ENCODE measurements at regions not wholly inside any gene's neighbourhood (a gene's known extent, or its start where the extent isn't known, plus 50 kb on each side); places are given as distances from the start of the nearest gene placed in this dataset.
"Not testable (repeated sequence)": the region's sequence is repeated elsewhere in the genome, so short reads cannot be mapped to it uniquely, and the experiment has no call there.

DNA sequence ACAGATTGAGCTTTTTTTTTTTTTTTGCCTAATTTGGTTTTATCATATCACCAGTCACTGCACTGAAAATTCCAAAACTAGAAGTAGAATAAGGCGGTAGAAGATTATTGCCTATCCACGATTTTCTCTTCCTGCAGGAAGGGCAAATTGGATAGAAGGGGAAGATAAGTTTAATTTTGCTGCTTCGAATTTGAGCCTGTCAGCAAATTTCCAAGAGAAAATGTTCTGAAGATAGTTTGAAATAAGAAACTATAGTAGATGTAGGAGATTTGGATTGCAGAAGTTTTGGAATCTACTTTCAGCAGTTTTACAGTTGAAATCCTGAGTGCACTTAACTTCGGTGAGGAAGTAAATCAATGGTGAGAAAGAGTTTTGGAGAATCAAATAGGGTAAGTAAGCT is 164.9 kb downstream of the PTBP2 start:
- no peak for DNase-seq
- TF ChIP-seq, protein P1, sequence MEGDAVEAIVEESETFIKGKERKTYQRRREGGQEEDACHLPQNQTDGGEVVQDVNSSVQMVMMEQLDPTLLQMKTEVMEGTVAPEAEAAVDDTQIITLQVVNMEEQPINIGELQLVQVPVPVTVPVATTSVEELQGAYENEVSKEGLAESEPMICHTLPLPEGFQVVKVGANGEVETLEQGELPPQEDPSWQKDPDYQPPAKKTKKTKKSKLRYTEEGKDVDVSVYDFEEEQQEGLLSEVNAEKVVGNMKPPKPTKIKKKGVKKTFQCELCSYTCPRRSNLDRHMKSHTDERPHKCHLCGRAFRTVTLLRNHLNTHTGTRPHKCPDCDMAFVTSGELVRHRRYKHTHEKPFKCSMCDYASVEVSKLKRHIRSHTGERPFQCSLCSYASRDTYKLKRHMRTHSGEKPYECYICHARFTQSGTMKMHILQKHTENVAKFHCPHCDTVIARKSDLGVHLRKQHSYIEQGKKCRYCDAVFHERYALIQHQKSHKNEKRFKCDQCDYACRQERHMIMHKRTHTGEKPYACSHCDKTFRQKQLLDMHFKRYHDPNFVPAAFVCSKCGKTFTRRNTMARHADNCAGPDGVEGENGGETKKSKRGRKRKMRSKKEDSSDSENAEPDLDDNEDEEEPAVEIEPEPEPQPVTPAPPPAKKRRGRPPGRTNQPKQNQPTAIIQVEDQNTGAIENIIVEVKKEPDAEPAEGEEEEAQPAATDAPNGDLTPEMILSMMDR (IDR thresholded peaks at IDR 0.05) = no peak
- no peak for TF ChIP-seq POLR2A (IDR thresholded peaks at IDR 0.05)
- Histone ChIP-seq H3K27ac (no peak overlapping the region), H3K4me1 (no peaks in the 10 kb centered on the region), H3K9me3 (no peaks in the 10 kb centered on the region), H3K27me3 (no peaks in the 10 kb centered on the region), H3K36me3 (no peaks in the 10 kb centered on the region), H3K4me3 (replicated peaks in 1 of 3) (no peak overlapping the region)
- 73 to 75% methylated on average over 4 of the region's 4 CpGs for WGBS, 2 donors
- intact Hi-C loops (cut with DNase I) = no loop called here

DNA sequence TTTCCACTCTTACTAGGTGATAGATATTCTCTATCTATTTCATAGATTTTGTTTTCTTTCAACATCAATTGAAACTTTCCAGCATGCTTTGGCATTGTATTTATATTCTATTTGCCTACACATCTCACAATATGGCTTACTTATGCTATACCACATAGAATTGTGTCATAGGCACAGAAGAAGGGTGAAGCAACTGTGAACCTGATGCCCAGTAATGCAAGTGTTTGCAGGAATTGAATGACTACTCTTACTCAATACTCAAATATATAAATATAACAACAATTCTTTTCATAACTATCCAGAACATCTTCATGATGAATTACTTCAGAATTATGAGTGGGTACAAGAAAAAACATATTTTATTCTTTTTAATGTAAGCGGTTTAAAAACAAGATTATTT is 165.9 kb downstream of the PTBP2 start:
- 88 to 90% methylated on average over 1 of the region's 1 CpG for WGBS, 2 donors
- Histone ChIP-seq H3K4me3 (replicated peaks in 1 of 3) (no peak overlapping the region), H3K4me1 (no peaks in the 10 kb centered on the region), H3K9me3 (no peaks in the 10 kb centered on the region), H3K36me3 (no peaks in the 10 kb centered on the region), H3K27ac (no peak overlapping the region), H3K27me3 (no peaks in the 10 kb centered on the region)
- intact Hi-C loops (cut with DNase I) = no loop called here
- no peak for DNase-seq
- TF ChIP-seq POLR2A (IDR thresholded peaks at IDR 0.05) = no peak
- TF ChIP-seq, protein P1 (IDR thresholded peaks at IDR 0.05) = no peak

DNA sequence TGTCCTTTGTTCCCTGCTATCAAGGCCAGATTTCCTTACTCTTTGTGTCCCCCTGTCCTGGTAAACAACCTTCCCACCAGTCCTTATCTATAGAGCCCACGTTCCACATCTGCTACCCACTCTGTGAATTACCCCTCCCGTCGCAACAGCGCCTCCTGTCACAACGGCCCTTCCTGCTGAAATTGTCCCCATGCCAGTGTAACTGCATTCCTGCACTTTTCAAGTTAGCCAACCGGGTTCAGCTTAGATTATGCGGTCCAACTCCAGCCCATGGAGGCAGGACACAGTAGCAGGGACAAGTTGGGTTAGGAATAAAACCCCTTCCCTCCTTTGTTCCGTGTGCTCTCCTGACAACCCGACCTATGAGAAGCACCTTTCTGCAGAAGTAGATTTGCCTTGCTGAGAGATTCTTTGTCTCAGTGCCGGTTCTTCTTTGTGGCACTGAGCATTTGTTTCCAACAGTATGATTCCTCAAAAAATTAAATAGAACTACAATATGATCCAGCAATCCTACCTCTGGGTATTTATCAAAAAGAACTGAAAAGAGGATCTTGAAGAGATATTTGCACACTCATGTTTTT is 180.3 kb downstream of the PTBP2 start:
- Histone ChIP-seq H3K27ac (no peak overlapping the region), H3K27me3 (no peaks in the 10 kb centered on the region), H3K4me1 (no peaks in the 10 kb centered on the region), H3K4me3 (replicated peaks in 1 of 3) (no peak overlapping the region), H3K36me3 (no peaks in the 10 kb centered on the region), H3K9me3 (no peaks in the 10 kb centered on the region)
- TF ChIP-seq, protein P1 (IDR thresholded peaks at IDR 0.05) = no peak
- no peak for TF ChIP-seq POLR2A (IDR thresholded peaks at IDR 0.05)
- no peak for DNase-seq
- WGBS, 2 donors = 93% methylated on average over 10 of the region's 10 CpGs
- intact Hi-C loops (cut with DNase I) = no loop called here

DNA sequence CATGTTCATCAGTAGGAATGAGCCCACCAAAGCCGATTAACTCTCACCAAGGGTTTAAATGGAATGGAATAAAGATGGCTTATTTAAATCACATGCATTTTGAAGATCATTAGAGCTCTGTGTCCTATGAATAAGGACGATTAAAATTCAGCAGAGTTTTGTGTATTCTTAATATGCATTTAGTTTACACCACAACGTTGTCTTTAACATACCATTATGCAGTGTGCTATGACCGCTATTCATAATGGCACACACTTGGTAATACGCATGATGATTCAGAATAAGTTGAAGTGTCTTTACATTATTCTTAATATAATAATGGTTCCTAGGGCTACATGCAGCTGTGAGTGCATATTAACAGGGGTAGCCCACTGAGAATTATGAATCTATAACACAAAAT is 190.7 kb downstream of the PTBP2 start:
- H3K4me1 ChIP-seq = no peaks in the 10 kb centered on the region
- H3K27me3 ChIP-seq = no peaks in the 10 kb centered on the region
- intact Hi-C loops (cut with DNase I) = no loop called here
- no peaks in the 10 kb centered on the region for H3K36me3 ChIP-seq
- no peaks in the 10 kb centered on the region for H3K9me3 ChIP-seq
- 90 to 91% methylated on average over 5 of the region's 5 CpGs for WGBS, 2 donors
- no peak overlapping the region for H3K4me3 ChIP-seq (replicated peaks in 1 of 3)
- TF ChIP-seq POLR2A (IDR thresholded peaks at IDR 0.05) = no peak
- TF ChIP-seq, protein P1 (IDR thresholded peaks at IDR 0.05) = no peak
- H3K27ac ChIP-seq = no peak overlapping the region
- DNase-seq = no peak

DNA sequence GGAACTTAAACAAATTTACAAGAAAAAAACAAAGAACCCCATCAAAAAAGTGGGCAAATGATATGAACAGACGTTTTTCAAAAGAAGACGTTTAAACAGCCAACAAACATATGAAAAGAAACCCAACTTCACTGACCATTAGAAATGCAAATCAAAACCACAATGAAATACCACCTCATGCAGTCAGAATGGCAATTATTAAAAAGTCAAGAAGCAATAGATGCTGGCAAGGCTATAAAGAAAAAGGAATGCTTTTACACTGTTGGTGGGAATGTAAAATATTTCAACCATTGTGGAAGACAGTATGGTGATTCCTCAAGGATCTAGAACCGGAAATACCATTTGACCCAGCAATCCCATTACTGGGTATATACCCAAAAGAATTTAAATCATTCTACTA is 194.1 kb downstream of the PTBP2 start:
- H3K4me1 ChIP-seq; H3K36me3 ChIP-seq; DNase-seq; H3K4me3 ChIP-seq (replicated peaks in 1 of 3); H3K27ac ChIP-seq; H3K27me3 ChIP-seq; H3K9me3 ChIP-seq; intact Hi-C loops (cut with DNase I): not testable (repeated sequence)
- 75 to 80% methylated on average over 3 of the region's 3 CpGs for WGBS, 2 donors

DNA sequence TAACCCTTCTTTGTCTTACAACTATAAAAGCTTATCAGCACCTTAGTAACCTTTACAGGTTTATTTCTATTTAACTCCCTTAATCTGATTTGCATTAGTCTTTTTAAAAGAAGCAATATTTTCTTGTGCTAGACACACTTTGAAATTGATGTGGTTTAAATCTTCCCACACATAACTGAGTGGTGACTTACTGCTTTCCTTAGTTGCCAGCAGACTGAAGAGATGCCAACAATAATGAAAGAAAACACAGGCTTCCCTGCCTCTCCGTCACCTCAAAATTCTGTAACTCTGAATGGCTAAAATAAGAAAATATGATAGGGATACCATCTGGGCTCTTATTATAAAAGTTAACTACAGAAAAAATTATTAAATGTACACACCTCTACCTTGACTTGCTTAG is 196.8 kb downstream of the PTBP2 start:
- no peak overlapping the region for H3K27ac ChIP-seq
- H3K27me3 ChIP-seq = no peaks in the 10 kb centered on the region
- no peaks in the 10 kb centered on the region for H3K9me3 ChIP-seq
- intact Hi-C loops (cut with DNase I) = no loop called here
- no peaks in the 10 kb centered on the region for H3K36me3 ChIP-seq
- DNase-seq = no peak
- H3K4me1 ChIP-seq = no peaks in the 10 kb centered on the region
- 73 to 88% methylated on average over 1 of the region's 1 CpG for WGBS, 2 donors
- no peak overlapping the region for H3K4me3 ChIP-seq (replicated peaks in 1 of 3)
- TF ChIP-seq POLR2A (IDR thresholded peaks at IDR 0.05) = no peak
- TF ChIP-seq, protein P1 (IDR thresholded peaks at IDR 0.05) = no peak
